Karpas-422 (cell line): ENCODE measurements at regions not wholly inside any gene's neighbourhood (a gene's known extent, or its start where the extent isn't known, plus 50 kb on each side); places are given as distances from the start of the nearest gene placed in this dataset.

Source experiments
- DNase-seq: peaks from one replicate; pipeline ENCODE4 v3.0.0-alpha.2; 2015
- H2AFZ ChIP-seq: fragments of 200-600 bp; sonication (generic); 2 replicates; pipeline ENCODE4 v1.6.1; 2014; ENCODE audit warnings: antibody characterized with exemption, low read length, mixed read lengths
- H3K27ac ChIP-seq: fragments of 200-600 bp; sonication (generic); 2 replicates; pipeline ENCODE4 v1.5.1; 2014; ENCODE audit warnings: mild to moderate bottlenecking, low read length, moderate library complexity
- H3K27me3 ChIP-seq: fragments of 200-600 bp; sonication (generic); 2 replicates; pipeline ENCODE4 v1.6.1; 2014; ENCODE audit warnings: low read length, mixed read lengths
- H3K36me3 ChIP-seq: fragments of 200-600 bp; sonication (generic); 2 replicates; pipeline ENCODE4 v1.6.1; 2014; ENCODE audit warnings: low read length, mixed read lengths; ENCODE audit not compliant: insufficient read depth
- H3K4me1 ChIP-seq: fragments of 200-600 bp; sonication (generic); 2 replicates; pipeline ENCODE4 v1.6.1; 2014; ENCODE audit warnings: mild to moderate bottlenecking, low read length, mixed read lengths
- H3K4me2 ChIP-seq: fragments of 200-600 bp; sonication (generic); 2 replicates; pipeline ENCODE4 v1.6.1; 2014; ENCODE audit warnings: low read length, low read depth, mild to moderate bottlenecking; ENCODE audit not compliant: poor library complexity, severe bottlenecking
- H3K4me3 ChIP-seq: fragments of 200-600 bp; sonication (generic); 2 replicates; pipeline ENCODE4 v1.5.1; 2014; ENCODE audit warnings: mild to moderate bottlenecking, antibody characterized with exemption, low read length, mixed read lengths
- H3K79me2 ChIP-seq: fragments of 200-600 bp; sonication (generic); 2 replicates; pipeline ENCODE4 v1.6.1; 2014; ENCODE audit warnings: mild to moderate bottlenecking, low read length, mixed read lengths
- H3K9ac ChIP-seq: fragments of 200-600 bp; sonication (generic); 2 replicates; pipeline ENCODE4 v1.6.0; 2014; ENCODE audit warnings: low read length
- H3K9me2 ChIP-seq: fragments of 200-600 bp; sonication (generic), shearing (Covaris generic); replicated peaks from 2 replicates; pipeline ENCODE4 v1.6.0; 2014; ENCODE audit warnings: mild to moderate bottlenecking, low read length, moderate library complexity; ENCODE audit not compliant: insufficient read depth
- H3K9me3 ChIP-seq: fragments of 300-700, 200-600 bp; sonication (generic); 2 replicates; pipeline ENCODE4 v1.6.1; 2014; ENCODE audit warnings: low read length, mixed read lengths
- H4K20me1 ChIP-seq: fragments of 200-600 bp; sonication (generic); 2 replicates; pipeline ENCODE4 v1.6.1; 2014; ENCODE audit warnings: mild to moderate bottlenecking, antibody characterized with exemption, low read length, low read depth; ENCODE audit not compliant: insufficient read depth

DNA sequence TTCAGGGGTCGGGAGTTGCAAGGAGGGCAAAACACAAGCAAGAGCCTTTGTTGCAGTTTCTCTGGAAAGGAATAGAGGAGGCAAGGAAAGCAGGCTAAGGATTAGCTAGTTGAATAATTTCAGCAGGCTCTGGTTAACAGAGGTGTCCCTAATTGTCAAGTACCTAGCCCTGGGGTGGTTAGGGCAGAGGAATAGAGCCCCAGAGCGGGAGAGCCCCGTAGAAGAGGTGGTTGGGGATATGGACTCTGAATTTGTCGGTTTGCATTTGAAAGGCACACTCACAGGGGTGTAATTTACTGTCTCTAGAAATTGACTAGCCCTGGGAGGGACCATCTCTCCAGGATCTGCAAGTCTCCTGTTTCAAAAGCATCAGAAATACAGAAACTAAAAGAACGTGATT lies 1030.2 kb downstream of the TMEM182 start:
- H3K27me3 ChIP-seq, result no peaks in the 10 kb centered on the region
- H3K4me3 ChIP-seq, result no peak overlapping the region
- no peak for DNase-seq
- no peaks in the 10 kb centered on the region for H4K20me1 ChIP-seq
- no peak overlapping the region for H2AFZ ChIP-seq
- H3K9ac ChIP-seq, result no peak overlapping the region
- H3K79me2 ChIP-seq, result no peaks in the 10 kb centered on the region
- H3K9me2 ChIP-seq, result no peaks in the 10 kb centered on the region
- H3K4me1 ChIP-seq, result no peaks in the 10 kb centered on the region
- no peaks in the 10 kb centered on the region for H3K36me3 ChIP-seq
- H3K9me3 ChIP-seq, result peaks cover 2% of the 10 kb centered on the region; the same call in 1 of the 2 replicates
- H3K4me2 ChIP-seq, result no peak overlapping the region
- H3K27ac ChIP-seq, result no peak overlapping the region

DNA sequence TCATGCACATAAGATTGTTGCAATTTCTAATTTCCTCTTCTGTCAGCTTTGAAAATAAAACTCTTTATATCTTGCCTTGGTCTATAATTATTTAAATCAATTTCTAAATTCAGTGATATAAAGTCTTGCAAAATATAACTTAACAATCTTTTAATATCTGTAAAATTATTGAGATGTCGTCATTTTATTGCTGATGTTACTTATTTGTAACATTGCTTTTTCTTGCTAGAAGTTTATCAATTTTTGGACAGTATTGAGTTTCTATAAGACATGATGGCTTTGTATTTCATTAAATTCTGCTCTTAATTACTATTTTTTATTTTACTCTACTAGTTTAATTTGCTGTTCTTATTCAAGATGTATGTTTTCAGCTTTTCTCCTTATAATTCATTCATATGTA lies 1036.5 kb downstream of the TMEM182 start:
- Histone ChIP-seq H3K27me3 (no peaks in the 10 kb centered on the region), H2AFZ (no peak overlapping the region), H3K4me3 (no peak overlapping the region), H3K79me2 (no peaks in the 10 kb centered on the region), H4K20me1 (no peaks in the 10 kb centered on the region), H3K9me3 (peaks cover 5% of the 10 kb centered on the region; the same call in 1 of the 2 replicates), H3K27ac (no peak overlapping the region), H3K4me2 (no peak overlapping the region), H3K4me1 (no peaks in the 10 kb centered on the region), H3K36me3 (no peaks in the 10 kb centered on the region), H3K9me2 (no peaks in the 10 kb centered on the region; the same call in none of the 2 replicates), H3K9ac (no peak overlapping the region)
- DNase-seq, result no peak

DNA sequence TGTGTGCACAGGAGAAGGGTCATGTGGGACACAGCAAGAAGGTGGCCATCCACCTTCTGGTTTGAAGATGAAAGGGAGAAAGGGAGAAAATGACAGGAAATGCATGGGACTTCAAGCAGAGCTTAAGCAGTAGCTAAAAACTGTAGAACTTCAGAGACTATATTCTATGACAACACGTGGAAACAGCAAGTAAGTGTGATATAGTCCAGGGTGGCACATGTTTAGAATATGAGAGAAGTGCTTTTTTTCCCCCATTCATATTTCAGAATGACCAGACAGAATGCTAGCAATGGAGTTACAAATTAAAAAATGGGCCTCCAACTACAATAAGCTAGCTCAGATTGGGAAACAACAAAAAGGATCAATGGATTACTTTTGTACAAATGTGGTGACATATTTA lies 1042.2 kb downstream of the TMEM182 start:
- H3K4me3 ChIP-seq, result no peak overlapping the region
- H3K36me3 ChIP-seq, result no peaks in the 10 kb centered on the region
- no peak overlapping the region for H3K4me2 ChIP-seq
- peaks cover 3% of the 10 kb centered on the region; the same call in 1 of the 2 replicates for H3K9me3 ChIP-seq
- H3K9ac ChIP-seq, result no peak overlapping the region
- no peaks in the 10 kb centered on the region for H3K79me2 ChIP-seq
- no peaks in the 10 kb centered on the region for H4K20me1 ChIP-seq
- no peak overlapping the region for H3K27ac ChIP-seq
- no peak overlapping the region for H2AFZ ChIP-seq
- no peaks in the 10 kb centered on the region for H3K4me1 ChIP-seq
- H3K27me3 ChIP-seq, result no peaks in the 10 kb centered on the region
- H3K9me2 ChIP-seq, result no peaks in the 10 kb centered on the region; the same call in none of the 2 replicates
- no peak for DNase-seq

DNA sequence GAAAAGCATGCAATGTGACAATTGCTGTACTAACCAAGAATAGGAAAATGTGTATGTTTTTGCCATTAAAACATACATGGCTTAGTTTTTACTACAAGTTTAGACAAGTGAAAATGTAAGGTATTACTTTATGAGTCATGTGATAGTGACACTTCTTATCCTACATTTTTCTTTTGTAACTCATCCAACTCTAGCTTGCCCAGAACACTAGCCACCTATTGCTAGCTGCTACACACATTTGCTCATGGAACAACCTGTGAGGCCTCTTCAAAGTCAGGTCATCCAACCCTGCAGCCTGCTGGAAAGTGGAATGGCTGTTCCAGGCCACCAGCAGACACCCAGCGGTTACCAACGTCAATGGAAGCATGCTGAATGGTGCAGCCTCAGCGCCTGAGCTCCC lies 1043.9 kb downstream of the TMEM182 start:
- H3K4me1 ChIP-seq, result no peaks in the 10 kb centered on the region
- DNase-seq, result no peak
- H3K9me3 ChIP-seq, result 0 out of 2 replicates have a peak, but pooled peaks cover 3% of the 10 kb centered on the region
- H4K20me1 ChIP-seq, result no peaks in the 10 kb centered on the region
- H3K9me2 ChIP-seq, result no peaks in the 10 kb centered on the region; the same call in 1 of the 2 replicates
- H2AFZ ChIP-seq, result no peak overlapping the region
- no peak overlapping the region for H3K4me2 ChIP-seq
- H3K9ac ChIP-seq, result no peak overlapping the region
- no peak overlapping the region for H3K4me3 ChIP-seq
- no peaks in the 10 kb centered on the region for H3K36me3 ChIP-seq
- H3K27ac ChIP-seq, result no peak overlapping the region
- H3K27me3 ChIP-seq, result no peaks in the 10 kb centered on the region
- no peaks in the 10 kb centered on the region for H3K79me2 ChIP-seq

DNA sequence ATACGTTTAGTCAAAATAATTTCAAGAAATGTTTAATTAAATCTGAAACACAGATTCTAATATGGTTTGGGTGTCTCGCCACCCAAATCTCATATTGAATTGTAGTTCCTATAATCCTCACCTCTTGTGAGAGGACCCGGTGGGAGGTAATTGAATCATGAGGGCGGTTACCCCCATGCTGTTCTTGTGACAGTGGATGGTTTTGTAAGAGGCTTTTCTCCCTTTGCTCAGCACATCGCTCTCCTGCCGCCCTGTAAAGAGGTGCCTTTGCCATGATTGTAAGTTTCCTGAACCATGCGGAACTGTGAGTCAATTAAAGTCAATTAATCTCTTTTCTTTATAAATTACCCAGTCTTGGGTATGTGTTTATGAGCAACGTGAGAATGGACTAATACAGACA lies 1045.1 kb upstream of the POU3F3 start:
- no peak overlapping the region for H3K27ac ChIP-seq
- H3K79me2 ChIP-seq, result no peaks in the 10 kb centered on the region
- no peaks in the 10 kb centered on the region for H4K20me1 ChIP-seq
- DNase-seq, result no peak
- H3K9me3 ChIP-seq, result peaks cover 3% of the 10 kb centered on the region; the same call in 1 of the 2 replicates
- H3K4me1 ChIP-seq, result no peaks in the 10 kb centered on the region
- no peaks in the 10 kb centered on the region for H3K9me2 ChIP-seq
- no peak overlapping the region for H3K9ac ChIP-seq
- no peaks in the 10 kb centered on the region for H3K27me3 ChIP-seq
- H3K4me2 ChIP-seq, result no peak overlapping the region
- no peak overlapping the region for H2AFZ ChIP-seq
- no peak overlapping the region for H3K4me3 ChIP-seq
- H3K36me3 ChIP-seq, result no peaks in the 10 kb centered on the region

DNA sequence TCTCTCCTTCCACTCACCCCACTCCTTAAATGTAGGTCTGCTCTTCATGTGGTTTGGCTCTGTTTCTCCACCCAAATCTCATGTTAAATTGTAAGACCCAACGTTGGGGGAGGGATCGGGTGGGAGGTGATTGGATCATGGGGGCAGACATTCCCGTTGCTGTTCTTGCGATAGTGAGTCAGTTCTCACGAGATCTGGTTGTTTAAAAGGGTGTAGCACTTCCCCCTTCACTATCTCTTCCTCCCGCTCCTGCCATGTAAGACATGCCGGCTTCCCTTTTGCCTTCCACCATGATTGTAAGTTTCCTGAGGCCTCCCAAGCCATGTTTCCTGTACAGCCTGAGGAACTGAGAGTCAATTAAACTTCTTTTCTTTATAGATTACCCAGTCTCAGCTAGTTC lies 1044.5 kb upstream of the POU3F3 start:
- H3K27ac ChIP-seq, result no peak overlapping the region
- H3K4me1 ChIP-seq, result no peaks in the 10 kb centered on the region
- no peak overlapping the region for H2AFZ ChIP-seq
- H3K9ac ChIP-seq, result no peak overlapping the region
- H3K36me3 ChIP-seq, result no peaks in the 10 kb centered on the region
- H3K4me3 ChIP-seq, result no peak overlapping the region
- no peak for DNase-seq
- H3K4me2 ChIP-seq, result no peak overlapping the region
- H3K9me3 ChIP-seq, result peaks cover 3% of the 10 kb centered on the region; the same call in 1 of the 2 replicates
- no peaks in the 10 kb centered on the region for H3K9me2 ChIP-seq
- no peaks in the 10 kb centered on the region for H3K79me2 ChIP-seq
- H4K20me1 ChIP-seq, result no peaks in the 10 kb centered on the region
- H3K27me3 ChIP-seq, result no peaks in the 10 kb centered on the region

DNA sequence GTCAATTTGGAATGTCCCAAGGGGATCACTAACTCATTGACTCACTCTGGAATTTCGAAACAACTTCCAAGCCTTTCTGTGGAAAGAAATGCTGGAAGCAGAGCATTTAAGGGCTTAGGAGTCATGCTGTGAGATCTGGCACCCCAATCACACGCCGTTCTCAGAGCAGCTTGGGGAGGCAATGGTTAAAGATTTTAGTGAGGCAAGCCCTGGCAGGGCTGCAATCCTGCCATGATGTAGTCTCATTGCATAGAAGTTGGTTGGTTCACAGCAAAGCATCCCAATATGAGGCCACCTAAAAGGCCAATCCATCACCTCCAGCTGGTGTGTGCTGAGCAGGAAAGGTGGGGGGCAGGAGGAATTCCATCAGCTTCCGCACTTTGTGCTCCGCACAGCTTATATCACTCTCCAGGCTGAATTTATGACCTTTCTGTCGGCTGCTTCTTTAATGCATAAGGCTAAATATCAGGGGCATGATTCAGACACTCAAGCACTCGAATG lies 1043.9 kb upstream of the POU3F3 start:
- Histone ChIP-seq H4K20me1 (no peaks in the 10 kb centered on the region), H3K4me3 (no peak overlapping the region), H3K79me2 (no peaks in the 10 kb centered on the region), H3K9me3 (peaks cover 3% of the 10 kb centered on the region; the same call in 1 of the 2 replicates), H3K27me3 (no peaks in the 10 kb centered on the region), H3K9ac (no peak overlapping the region), H2AFZ (no peak overlapping the region), H3K36me3 (no peaks in the 10 kb centered on the region), H3K4me1 (no peaks in the 10 kb centered on the region), H3K27ac (no peak overlapping the region), H3K4me2 (no peak overlapping the region), H3K9me2 (no peaks in the 10 kb centered on the region)
- no peak for DNase-seq

DNA sequence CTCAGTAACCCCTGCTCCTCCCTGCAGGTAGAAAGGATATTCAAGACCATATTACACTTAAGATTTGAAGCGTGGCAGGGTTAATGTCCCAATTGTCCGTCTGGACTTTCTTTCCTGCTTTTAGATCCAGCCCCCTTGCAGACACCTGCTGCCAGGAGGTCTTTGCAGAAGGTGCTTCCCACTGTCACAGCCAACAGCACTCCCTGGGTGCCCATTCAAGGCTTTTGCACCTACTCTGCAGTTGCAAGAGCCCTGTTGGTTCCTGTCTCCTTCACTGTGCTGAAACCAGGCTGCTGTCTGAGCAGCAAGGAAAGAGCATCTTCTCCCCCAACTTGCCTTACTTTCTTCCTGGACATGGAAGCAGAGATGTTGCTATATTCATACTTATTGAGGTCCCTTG lies 1043.0 kb upstream of the POU3F3 start:
- H4K20me1 ChIP-seq, result no peaks in the 10 kb centered on the region
- no peak overlapping the region for H2AFZ ChIP-seq
- no peak overlapping the region for H3K9ac ChIP-seq
- H3K9me2 ChIP-seq, result no peaks in the 10 kb centered on the region
- no peaks in the 10 kb centered on the region for H3K36me3 ChIP-seq
- no peaks in the 10 kb centered on the region for H3K27me3 ChIP-seq
- H3K4me1 ChIP-seq, result no peaks in the 10 kb centered on the region
- H3K4me3 ChIP-seq, result no peak overlapping the region
- H3K9me3 ChIP-seq, result no peaks in the 10 kb centered on the region; the same call in 1 of the 2 replicates
- H3K79me2 ChIP-seq, result no peaks in the 10 kb centered on the region
- H3K4me2 ChIP-seq, result no peak overlapping the region
- H3K27ac ChIP-seq, result no peak overlapping the region
- DNase-seq, result no peak
